GM12878 (cell line): ENCODE measurements at regions not wholly inside any gene's neighbourhood (a gene's known extent, or its start where the extent isn't known, plus 50 kb on each side); places are given as distances from the start of the nearest gene placed in this dataset.

Experiments used
- BHLHE40 ChIP-seq, 2 experiments: fragments of 450-650 bp in 1 of 2; IDR thresholded peaks; 2 replicates each; pipeline ENCODE4 v1.6.1; 2011 to 2017; ENCODE audit warnings: low read depth in 2 of 2, borderline replicate concordance in 1 of 2, improper control_type of control experiment in 1 of 2, low read length in 1 of 2, mild to moderate bottlenecking in 1 of 2
- CREB1 ChIP-seq: IDR thresholded peaks from 2 replicates; pipeline ENCODE4 v1.6.1; 2012; ENCODE audit warnings: low read depth, mild to moderate bottlenecking, inconsistent platforms
- ESRRA ChIP-seq: IDR thresholded peaks from 2 replicates; pipeline ENCODE4 v1.6.1; 2012; ENCODE audit warnings: mild to moderate bottlenecking, low read length, improper control_type of control experiment
- FOXM1 ChIP-seq: IDR thresholded peaks from 2 replicates; pipeline ENCODE4 v1.6.1; 2012; ENCODE audit warnings: low read depth, mild to moderate bottlenecking, inconsistent platforms, low read length, moderate library complexity
- JUND ChIP-seq: IDR thresholded peaks from 2 replicates; pipeline ENCODE4 v1.6.1; 2012; ENCODE audit warnings: low read depth, mild to moderate bottlenecking, low read length, improper control_type of control experiment, moderate library complexity
- MEF2A ChIP-seq: IDR thresholded peaks from 2 replicates; pipeline ENCODE4 v1.6.1; 2011; ENCODE audit warnings: low read depth, mild to moderate bottlenecking, low read length, moderate library complexity; ENCODE audit not compliant: insufficient read depth
- MTA3 ChIP-seq: IDR thresholded peaks from 2 replicates; pipeline ENCODE4 v1.6.1; 2012; ENCODE audit warnings: low read length, inconsistent platforms, borderline replicate concordance
- MYB ChIP-seq: fragments of 150-350 bp; IDR thresholded peaks from 2 replicates; pipeline ENCODE4 v1.6.1; 2014; ENCODE audit warnings: mild to moderate bottlenecking, low read depth, low read length, borderline replicate concordance
- NBN ChIP-seq: fragments of 450-650 bp; IDR thresholded peaks from 2 replicates; pipeline ENCODE4 v1.6.1; 2016
- NFYB ChIP-seq: IDR thresholded peaks from 2 replicates; pipeline ENCODE4 v1.6.1; 2011; ENCODE audit warnings: low read depth, mild to moderate bottlenecking, low read length, improper control_type of control experiment, moderate library complexity; ENCODE audit not compliant: insufficient read depth
- POLR2A ChIP-seq: IDR thresholded peaks from 2 replicates; pipeline ENCODE4 v1.6.1; 2011; ENCODE audit warnings: low read depth, mild to moderate bottlenecking, low read length
- POLR2AphosphoS2 ChIP-seq: IDR thresholded peaks from 2 replicates; pipeline ENCODE4 v1.6.1; 2011; ENCODE audit warnings: low read depth, mild to moderate bottlenecking, low read length, improper control_type of control experiment, moderate library complexity
- POLR2AphosphoS5 ChIP-seq: IDR thresholded peaks from 2 replicates; pipeline ENCODE4 v1.6.1; 2011; ENCODE audit warnings: mild to moderate bottlenecking, low read length, inconsistent platforms
- POU2F2 ChIP-seq: IDR thresholded peaks from 3 replicates; pipeline ENCODE4 v1.6.1; 2011; ENCODE audit warnings: low read depth, mild to moderate bottlenecking, low read length, borderline replicate concordance
- RAD51 ChIP-seq: fragments of 450-650 bp; IDR thresholded peaks from 2 replicates; pipeline ENCODE4 v1.6.1; 2016; ENCODE audit warnings: moderate library complexity, mild to moderate bottlenecking, inconsistent platforms
- RELA ChIP-seq: fragments of 450-650 bp; IDR thresholded peaks from 2 replicates; pipeline ENCODE4 v1.8.0; 2014; ENCODE audit warnings: borderline replicate concordance; ENCODE audit not compliant: partially characterized antibody
- SIX5 ChIP-seq: IDR thresholded peaks from 2 replicates; pipeline ENCODE4 v1.6.1; 2011; ENCODE audit warnings: mild to moderate bottlenecking, low read depth, low read length, moderate library complexity; ENCODE audit not compliant: severe bottlenecking
- SP1 ChIP-seq: IDR thresholded peaks from one replicate; pipeline ENCODE4 v1.6.1; 2011; ENCODE audit warnings: low read depth, low read length
- YBX1 ChIP-seq: fragments of 450-650 bp; IDR thresholded peaks from 2 replicates; pipeline ENCODE4 v1.6.1; 2016; ENCODE audit warnings: antibody characterized with exemption
- ZBED1 ChIP-seq: IDR thresholded peaks from 2 replicates; pipeline ENCODE4 v1.6.1; 2016; ENCODE audit warnings: borderline replicate concordance
- TF ChIP-seq, protein P1 (sequence below): fragments of 450-650 bp; IDR thresholded peaks from 2 replicates; pipeline ENCODE4 v1.6.1; 2017; ENCODE audit warnings: borderline replicate concordance
- TF ChIP-seq, protein P2 (sequence below): fragments of 450-650 bp; IDR thresholded peaks from 2 replicates; pipeline ENCODE4 v1.6.1; 2014; ENCODE audit warnings: mild to moderate bottlenecking
- TF ChIP-seq, protein P3 (sequence below): IDR thresholded peaks from 2 replicates; pipeline ENCODE4 v1.6.1; 2011; ENCODE audit warnings: borderline replicate concordance, low read depth, mild to moderate bottlenecking, moderate library complexity, low read length; ENCODE audit not compliant: insufficient read depth, poor library complexity, severe bottlenecking
- TF ChIP-seq, protein P4 (sequence below): IDR thresholded peaks from 2 replicates; pipeline ENCODE4 v1.6.1; 2011; ENCODE audit warnings: low read depth, mild to moderate bottlenecking, low read length, moderate library complexity, borderline replicate concordance; ENCODE audit errors: extremely low read depth
- TF ChIP-seq, protein P5 (sequence below): IDR thresholded peaks from 2 replicates; pipeline ENCODE4 v1.6.1; 2012; ENCODE audit warnings: low read depth, low read length, improper control_type of control experiment

DNA sequence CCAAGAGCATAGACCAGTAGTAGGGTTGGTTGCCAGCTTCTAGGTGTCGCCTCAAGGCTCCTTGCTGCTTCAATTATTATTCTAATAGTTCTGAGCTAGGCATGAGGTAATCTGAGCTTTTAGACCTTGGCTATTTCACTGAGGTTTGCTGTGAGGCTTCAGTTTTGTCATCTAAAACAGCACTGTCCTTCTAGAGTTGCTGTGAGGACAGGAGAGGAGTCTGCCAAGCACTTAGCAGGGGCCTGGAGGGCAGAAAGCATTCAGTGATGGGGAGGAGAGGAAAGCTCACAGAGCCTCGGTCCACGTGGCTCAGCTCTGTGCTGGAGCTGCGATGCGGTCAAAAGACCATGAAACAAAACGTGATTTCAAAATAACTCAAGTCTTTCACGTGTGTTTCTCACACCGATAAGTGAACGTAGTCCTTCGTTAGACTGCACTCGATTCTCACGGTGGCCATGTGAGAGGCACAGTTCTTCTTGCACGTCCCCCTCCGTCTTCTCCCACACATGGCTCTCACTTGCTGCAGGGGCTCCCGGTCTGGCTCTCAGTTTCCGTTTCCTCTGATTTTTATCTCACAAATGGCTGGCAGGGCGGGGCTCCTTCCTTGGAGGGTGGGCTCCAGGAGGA is 113.7 kb downstream of the B3GNT2 start (continued):
- TF ChIP-seq YBX1 (no peak), FOXM1 (no peak), ESRRA (no peak), POLR2AphosphoS5 (peak; percentile 75), POLR2AphosphoS2 (no peak), SP1 (peak; percentile 76), NFYB (no peak), RELA (peak; percentile 38), ZBED1 (peak; percentile 76; the same call in 1 of the 2 replicates), JUND (no peak), POLR2A (peak; percentile 72; the same call in 1 of the 2 replicates), CREB1 (no peak), POU2F2 (no peak; the same call in 1 of the 3 replicates), RAD51 (peak; percentile 84), BHLHE40 (IDR thresholded peaks at IDR 0.05; ENCODE audit: borderline replicate concordance in 1 of 2, low read depth in 2 of 2, low read length in 1 of 2) (peak; percentile 99), SIX5 (no peak), MTA3 (no peak), MEF2A (peak; percentile 81), NBN (peak; percentile 69), MYB (no peak)
- TF ChIP-seq, protein P1, sequence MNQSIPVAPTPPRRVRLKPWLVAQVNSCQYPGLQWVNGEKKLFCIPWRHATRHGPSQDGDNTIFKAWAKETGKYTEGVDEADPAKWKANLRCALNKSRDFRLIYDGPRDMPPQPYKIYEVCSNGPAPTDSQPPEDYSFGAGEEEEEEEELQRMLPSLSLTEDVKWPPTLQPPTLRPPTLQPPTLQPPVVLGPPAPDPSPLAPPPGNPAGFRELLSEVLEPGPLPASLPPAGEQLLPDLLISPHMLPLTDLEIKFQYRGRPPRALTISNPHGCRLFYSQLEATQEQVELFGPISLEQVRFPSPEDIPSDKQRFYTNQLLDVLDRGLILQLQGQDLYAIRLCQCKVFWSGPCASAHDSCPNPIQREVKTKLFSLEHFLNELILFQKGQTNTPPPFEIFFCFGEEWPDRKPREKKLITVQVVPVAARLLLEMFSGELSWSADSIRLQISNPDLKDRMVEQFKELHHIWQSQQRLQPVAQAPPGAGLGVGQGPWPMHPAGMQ = no peak
- TF ChIP-seq, protein P2, sequence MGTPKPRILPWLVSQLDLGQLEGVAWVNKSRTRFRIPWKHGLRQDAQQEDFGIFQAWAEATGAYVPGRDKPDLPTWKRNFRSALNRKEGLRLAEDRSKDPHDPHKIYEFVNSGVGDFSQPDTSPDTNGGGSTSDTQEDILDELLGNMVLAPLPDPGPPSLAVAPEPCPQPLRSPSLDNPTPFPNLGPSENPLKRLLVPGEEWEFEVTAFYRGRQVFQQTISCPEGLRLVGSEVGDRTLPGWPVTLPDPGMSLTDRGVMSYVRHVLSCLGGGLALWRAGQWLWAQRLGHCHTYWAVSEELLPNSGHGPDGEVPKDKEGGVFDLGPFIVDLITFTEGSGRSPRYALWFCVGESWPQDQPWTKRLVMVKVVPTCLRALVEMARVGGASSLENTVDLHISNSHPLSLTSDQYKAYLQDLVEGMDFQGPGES = no peak
- TF ChIP-seq, protein P3, sequence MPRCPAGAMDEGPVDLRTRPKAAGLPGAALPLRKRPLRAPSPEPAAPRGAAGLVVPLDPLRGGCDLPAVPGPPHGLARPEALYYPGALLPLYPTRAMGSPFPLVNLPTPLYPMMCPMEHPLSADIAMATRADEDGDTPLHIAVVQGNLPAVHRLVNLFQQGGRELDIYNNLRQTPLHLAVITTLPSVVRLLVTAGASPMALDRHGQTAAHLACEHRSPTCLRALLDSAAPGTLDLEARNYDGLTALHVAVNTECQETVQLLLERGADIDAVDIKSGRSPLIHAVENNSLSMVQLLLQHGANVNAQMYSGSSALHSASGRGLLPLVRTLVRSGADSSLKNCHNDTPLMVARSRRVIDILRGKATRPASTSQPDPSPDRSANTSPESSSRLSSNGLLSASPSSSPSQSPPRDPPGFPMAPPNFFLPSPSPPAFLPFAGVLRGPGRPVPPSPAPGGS = peak; percentile 98
- TF ChIP-seq, protein P4, sequence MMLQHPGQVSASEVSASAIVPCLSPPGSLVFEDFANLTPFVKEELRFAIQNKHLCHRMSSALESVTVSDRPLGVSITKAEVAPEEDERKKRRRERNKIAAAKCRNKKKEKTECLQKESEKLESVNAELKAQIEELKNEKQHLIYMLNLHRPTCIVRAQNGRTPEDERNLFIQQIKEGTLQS = no peak
- TF ChIP-seq, protein P5, sequence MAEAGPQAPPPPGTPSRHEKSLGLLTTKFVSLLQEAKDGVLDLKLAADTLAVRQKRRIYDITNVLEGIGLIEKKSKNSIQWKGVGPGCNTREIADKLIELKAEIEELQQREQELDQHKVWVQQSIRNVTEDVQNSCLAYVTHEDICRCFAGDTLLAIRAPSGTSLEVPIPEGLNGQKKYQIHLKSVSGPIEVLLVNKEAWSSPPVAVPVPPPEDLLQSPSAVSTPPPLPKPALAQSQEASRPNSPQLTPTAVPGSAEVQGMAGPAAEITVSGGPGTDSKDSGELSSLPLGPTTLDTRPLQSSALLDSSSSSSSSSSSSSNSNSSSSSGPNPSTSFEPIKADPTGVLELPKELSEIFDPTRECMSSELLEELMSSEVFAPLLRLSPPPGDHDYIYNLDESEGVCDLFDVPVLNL = no peak
